ENCODE measurements at regions not wholly inside any gene's neighbourhood (a gene's known extent, or its start where the extent isn't known, plus 50 kb on each side); places are given as distances from the start of the nearest gene placed in this dataset.

DNA sequence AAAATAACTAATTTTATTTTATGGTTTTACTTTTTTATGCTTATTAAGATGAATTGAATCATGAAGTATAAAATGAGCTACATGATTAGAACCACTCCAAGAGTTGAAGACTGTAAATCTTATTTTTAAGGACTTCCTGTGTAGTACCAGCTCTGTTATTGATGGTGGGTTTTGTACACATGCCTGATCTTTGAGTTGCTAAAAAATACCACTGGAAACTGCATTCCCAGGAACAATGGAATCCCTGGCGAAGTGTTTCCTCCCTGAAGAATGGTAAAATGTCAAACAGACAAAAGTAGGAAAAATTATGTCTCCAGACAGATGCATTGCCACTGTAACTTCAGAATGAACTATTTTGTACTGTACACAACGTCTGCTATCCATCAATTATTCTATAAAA lies 935.4 kb upstream of the TENM3 start:
- Histone ChIP-seq H3K4me1 (replicated peaks in 1 of 2) (peaks cover 4 to 13% of the 10 kb centered on the region in 2 donors), H3K4me3 (no peak overlapping the region), H3K27ac (no peak overlapping the region)
- ATAC-seq (replicated peaks in 6 of 8): peak in 2 of 8 experiments; percentile 33 to 77
- in situ Hi-C loops (cut with MboI; ENCODE audit: low pct_unique_long_range_greater_than_20kb in 2 of 9, low sequenced_read_pairs in 9 of 9, unreplicated experiment in 9 of 9): loop anchor here in 2 of 9 experiments (25.0 kb wide), 2 partner anchors 229 to 504 kb away; no protein-coding TSS in a partner anchor
- WGBS, 10 experiments: 0 to 51% (median 22%) methylated on average over 1 to 2 of the region's 2 CpGs; no CpG with 5 or more reads in 1 of the 10 experiments

DNA sequence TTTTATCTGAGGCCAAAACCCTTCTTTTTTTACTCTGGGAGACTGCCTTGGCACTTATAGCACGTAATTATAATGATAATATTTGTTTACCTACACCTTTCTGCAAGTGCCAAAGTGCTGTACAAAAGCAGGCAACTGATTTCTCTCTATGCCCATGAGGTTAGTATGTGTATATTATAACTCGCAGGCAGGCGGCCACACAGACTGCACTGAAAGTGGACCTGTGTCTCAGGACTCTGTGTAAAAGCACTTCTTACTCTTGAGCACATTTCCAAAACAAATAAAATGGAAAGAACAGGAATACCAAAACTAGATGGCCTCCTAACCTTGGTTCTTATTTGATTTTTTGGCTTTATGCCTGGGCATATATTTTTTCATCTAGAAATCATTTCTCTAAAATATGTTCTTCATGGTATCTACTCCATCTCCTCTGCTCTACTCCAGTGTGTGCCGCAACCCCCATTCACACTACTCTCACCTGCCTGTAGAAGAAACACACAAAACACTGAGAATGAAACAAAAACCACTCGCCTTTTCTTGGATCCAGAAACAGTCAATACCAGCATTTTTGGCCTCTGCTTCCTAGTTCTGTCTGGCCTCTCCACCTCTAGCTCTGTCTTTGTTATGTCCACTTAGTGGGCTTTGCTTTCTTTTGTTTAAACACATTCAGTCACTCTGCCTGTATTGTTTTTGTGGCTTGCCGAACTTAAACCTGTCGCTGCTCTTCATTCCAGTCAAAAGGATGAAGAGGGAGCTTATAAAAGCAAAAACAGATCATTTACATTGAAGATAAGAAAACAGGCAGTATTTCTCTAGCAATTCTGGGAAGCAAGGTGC lies 934.5 kb upstream of the TENM3 start:
- Histone ChIP-seq H3K4me1 (replicated peaks in 1 of 2) (peaks cover 4 to 13% of the 10 kb centered on the region in 2 donors), H3K27ac (no peak overlapping the region), H3K4me3 (no peak overlapping the region)
- 5 to 100% (median 66%) methylated on average over 1 to 7 of the region's 7 CpGs; no CpG with 5 or more reads in 1 of the 10 experiments for WGBS, 10 experiments
- in situ Hi-C loops (cut with MboI; ENCODE audit: low pct_unique_long_range_greater_than_20kb in 2 of 9, low sequenced_read_pairs in 9 of 9, unreplicated experiment in 9 of 9): loop anchor here in 2 of 9 experiments (25.0 kb wide), 2 partner anchors 229 to 504 kb away; no protein-coding TSS in a partner anchor
- peak in 1 of 8 experiments; percentile 17 for ATAC-seq (replicated peaks in 6 of 8)

DNA sequence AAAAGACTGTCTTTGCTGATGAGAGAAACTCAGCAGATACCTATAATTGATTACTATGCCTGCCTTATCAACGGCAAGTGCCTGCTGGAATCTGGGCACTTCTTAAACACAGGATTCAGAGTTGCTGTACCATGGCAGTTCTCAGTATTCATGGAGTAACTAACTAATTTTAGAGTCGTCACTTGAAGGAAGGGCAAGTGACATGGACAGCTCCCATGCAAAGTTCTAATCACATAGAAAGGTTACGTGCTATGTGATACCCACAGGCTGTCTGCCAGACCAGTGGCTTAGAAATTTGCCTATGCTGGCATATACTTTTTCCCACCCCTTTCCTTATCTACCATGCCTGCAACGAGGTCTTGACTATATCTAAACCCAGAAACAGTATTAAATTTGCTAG lies 931.1 kb upstream of the TENM3 start:
- in situ Hi-C loops (cut with MboI; ENCODE audit: low pct_unique_long_range_greater_than_20kb in 2 of 9, low sequenced_read_pairs in 9 of 9, unreplicated experiment in 9 of 9): loop anchor here in 2 of 9 experiments (25.0 kb wide), 2 partner anchors 225 to 500 kb away; no protein-coding TSS in a partner anchor
- WGBS, 10 experiments: 0 to 100% (median 72%) methylated on average over 1 to 4 of the region's 4 CpGs; no CpG with 5 or more reads in 2 of the 10 experiments
- no peak for ATAC-seq (replicated peaks in 6 of 8)
- H3K4me3 ChIP-seq: no peak overlapping the region
- peaks cover 4 to 13% of the 10 kb centered on the region in 2 donors for H3K4me1 ChIP-seq (replicated peaks in 1 of 2)
- no peak overlapping the region for H3K27ac ChIP-seq

DNA sequence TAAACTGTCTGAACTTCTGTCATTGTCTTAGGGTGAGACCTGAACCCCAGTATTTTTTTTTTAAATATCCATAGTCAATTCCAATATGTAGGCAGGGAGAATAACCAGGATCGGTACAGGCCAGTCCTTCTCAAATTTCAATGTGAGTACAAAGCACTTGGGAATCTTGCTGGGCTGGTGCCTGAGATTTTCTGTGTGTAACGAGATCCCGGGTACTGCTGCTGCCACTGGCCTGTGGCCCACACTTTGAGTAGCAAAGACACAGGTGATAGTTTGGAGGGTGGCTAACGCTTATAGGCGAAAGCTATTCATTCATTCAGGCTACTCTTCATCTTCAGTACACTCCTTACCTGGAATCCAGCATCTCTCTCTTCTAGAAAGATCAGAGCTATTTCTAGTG lies 923.6 kb upstream of the TENM3 start:
- in situ Hi-C loops (cut with MboI; ENCODE audit: low pct_unique_long_range_greater_than_20kb in 2 of 9, low sequenced_read_pairs in 9 of 9, unreplicated experiment in 9 of 9): loop anchor here in 2 of 9 experiments (25.0 kb wide), 2 partner anchors 218 to 493 kb away; no protein-coding TSS in a partner anchor
- H3K27ac ChIP-seq: no peak overlapping the region
- ATAC-seq (replicated peaks in 6 of 8): no peak

DNA sequence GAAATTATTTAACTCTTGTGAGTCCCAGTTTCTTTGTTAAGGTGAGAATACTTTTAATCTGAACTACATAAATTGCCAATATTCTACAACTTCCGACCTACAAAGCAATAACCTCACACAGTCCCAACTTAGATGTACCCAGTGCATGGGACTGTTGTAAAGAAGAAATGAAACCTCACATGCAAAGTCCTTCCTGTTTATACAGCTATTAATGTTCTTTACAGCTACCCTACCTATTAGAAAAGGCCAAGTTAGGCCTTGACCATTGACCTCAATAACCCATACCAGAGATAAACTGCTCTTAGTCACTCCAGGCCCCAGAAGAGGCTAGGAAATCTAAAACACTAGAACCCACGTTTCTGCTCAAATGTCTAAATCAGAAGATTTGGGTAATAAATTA lies 920.1 kb upstream of the TENM3 start:
- 0 to 94% (median 83%) methylated on average over 1 to 2 of the region's 2 CpGs; no CpG with 5 or more reads in 1 of the 10 experiments for WGBS, 10 experiments
- Histone ChIP-seq H3K4me3 (no peak overlapping the region), H3K27ac (no peak overlapping the region), H3K4me1 (replicated peaks in 1 of 2) (no peaks in the 10 kb centered on the region)
- ATAC-seq (replicated peaks in 6 of 8): no peak
- in situ Hi-C loops (cut with MboI; ENCODE audit: low pct_unique_long_range_greater_than_20kb in 2 of 9, low sequenced_read_pairs in 9 of 9, unreplicated experiment in 9 of 9): loop anchor here in 2 of 9 experiments (25.0 kb wide), 2 partner anchors 214 to 489 kb away; no protein-coding TSS in a partner anchor

More for the DNA sequence above, 923.6 kb upstream of the TENM3 start:
- 0 to 66% (median 42%) methylated on average over 1 to 5 of the region's 5 CpGs; no CpG with 5 or more reads in 1 of the 10 experiments for WGBS, 10 experiments
- no peaks in the 10 kb centered on the region for H3K4me1 ChIP-seq (replicated peaks in 1 of 2)
- no peak overlapping the region for H3K4me3 ChIP-seq

DNA sequence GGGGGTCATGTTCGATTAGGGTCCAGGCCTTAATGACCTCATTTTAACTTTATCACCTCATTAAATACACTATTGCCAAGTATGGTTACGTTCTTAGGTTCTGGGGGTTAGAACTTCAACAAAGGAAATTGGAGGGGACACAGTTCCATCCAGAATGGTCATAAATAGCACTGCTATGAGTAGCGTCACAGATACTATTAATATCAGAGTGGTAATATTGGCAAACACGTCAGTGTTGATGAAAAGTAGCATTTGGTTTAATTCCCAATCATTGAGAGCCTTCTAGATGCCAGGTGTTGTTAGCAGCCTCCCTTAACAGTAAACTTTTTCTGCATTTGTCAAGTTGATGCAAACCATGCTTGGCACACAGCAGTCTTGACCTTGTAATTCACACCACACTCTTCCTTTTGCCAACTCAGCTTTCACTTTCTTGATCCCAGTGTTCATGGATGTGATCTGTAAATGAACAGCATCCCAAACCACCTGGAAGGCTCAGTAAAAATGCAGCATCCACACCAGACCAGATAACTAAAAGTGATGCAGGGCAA lies 912.5 kb upstream of the TENM3 start:
- Histone ChIP-seq H3K4me1 (replicated peaks in 1 of 2) (peaks cover 0 to 3% of the 10 kb centered on the region in 2 donors), H3K27ac (no peak overlapping the region), H3K4me3 (no peak overlapping the region)
- peak in 1 of 8 experiments; percentile 49 for ATAC-seq (replicated peaks in 6 of 8)
- in situ Hi-C loops (cut with MboI; ENCODE audit: low pct_unique_long_range_greater_than_20kb in 2 of 9, low sequenced_read_pairs in 9 of 9, unreplicated experiment in 9 of 9): no loop called here
- WGBS, 10 experiments: 3 to 100% (median 75%) methylated on average over 1 to 4 of the region's 4 CpGs

DNA sequence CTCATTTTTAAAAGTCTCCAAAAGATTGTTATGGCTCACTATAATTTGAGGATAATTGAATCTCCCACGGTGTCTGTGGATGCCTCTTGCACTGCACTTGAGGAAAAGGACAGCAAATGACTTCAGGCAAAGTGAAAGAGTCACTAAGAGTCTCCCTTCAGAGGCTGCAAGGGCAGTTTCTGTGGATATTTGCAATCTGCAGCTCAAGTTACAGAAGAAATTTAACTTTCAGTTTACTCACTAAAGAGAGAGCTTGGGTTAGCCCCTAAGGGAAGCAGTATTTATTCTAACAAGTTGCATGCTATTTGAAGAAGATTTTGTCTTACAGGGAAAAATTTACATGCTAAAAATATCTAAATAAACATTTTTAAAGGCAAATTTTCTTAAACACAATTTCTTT lies 912.0 kb upstream of the TENM3 start:
- peak in 3 of 8 experiments; percentile 47 to 91 (median 62) for ATAC-seq (replicated peaks in 6 of 8)
- 0 to 75% (median 20%) methylated on average over 1 of the region's 1 CpG; no CpG with 5 or more reads in 5 of the 10 experiments for WGBS, 10 experiments

DNA sequence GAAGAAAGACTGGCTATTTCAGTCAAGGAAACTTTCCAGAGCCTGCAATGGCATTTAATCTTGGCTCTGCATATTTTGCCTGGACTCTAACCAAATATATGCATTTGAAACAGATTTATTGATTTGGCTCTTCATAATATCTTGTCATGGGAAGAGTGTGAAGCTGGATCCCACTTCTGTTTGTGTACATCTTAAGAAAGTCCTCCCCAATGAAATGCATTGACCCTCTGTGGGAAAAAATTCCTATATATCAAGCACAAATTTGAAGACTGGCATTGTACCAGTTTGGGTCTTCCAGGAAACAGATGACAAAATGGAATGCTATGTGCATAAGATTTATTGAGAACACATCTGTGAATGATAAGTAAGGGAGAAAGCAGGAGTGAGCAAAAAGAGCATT lies 897.3 kb upstream of the TENM3 start:
- H3K27ac ChIP-seq: no peak overlapping the region
- H3K4me1 ChIP-seq (replicated peaks in 1 of 2): peaks cover 0 to 6% of the 10 kb centered on the region in 2 donors
- ATAC-seq (replicated peaks in 6 of 8): peak in 3 of 8 experiments; percentile 35 to 60 (median 43)
- no peak overlapping the region for H3K4me3 ChIP-seq
- in situ Hi-C loops (cut with MboI; ENCODE audit: low pct_unique_long_range_greater_than_20kb in 2 of 9, low sequenced_read_pairs in 9 of 9, unreplicated experiment in 9 of 9): no loop called here

More for the DNA sequence above, 912.0 kb upstream of the TENM3 start:
- in situ Hi-C loops (cut with MboI; ENCODE audit: low pct_unique_long_range_greater_than_20kb in 2 of 9, low sequenced_read_pairs in 9 of 9, unreplicated experiment in 9 of 9): no loop called here
- H3K4me1 ChIP-seq (replicated peaks in 1 of 2): peaks cover 0 to 3% of the 10 kb centered on the region in 2 donors
- H3K4me3 ChIP-seq: no peak overlapping the region
- no peak overlapping the region for H3K27ac ChIP-seq

DNA sequence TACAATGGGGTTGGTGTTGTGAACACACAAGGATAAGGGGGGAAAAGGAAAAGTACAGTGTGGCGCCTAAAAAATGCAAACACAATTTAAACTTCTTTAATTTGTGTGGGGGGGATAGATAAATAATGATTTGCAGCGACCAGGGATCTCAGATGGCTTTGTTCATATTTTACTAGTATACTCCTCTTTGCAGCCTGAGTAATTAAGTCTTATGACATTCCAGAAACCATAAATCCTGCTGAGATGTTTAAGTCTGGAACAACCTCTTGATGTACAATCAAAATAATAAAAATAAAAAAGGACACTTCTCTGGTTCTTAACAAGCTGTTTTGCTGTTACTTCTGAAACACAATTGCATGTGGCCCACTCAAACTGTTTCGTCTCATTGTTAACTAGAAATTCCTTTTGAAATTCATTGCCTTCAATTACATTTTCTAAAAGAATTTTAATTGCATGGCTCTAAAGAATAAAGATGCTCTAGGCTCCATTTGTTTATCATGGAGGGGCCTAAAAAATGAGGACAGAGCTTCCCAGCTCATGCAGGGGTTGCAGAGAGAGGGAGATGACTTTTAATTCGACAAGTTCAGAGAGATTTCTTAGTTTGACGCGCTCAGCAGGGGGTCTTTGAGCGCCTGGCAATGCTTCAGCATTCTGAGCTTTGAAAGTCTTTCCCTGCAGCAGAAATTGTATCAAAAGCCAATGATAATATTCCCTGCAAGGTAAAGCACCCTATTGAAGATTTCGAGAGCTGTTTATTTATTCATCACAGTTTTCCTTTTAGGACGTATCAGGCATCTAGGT lies 892.4 kb upstream of the TENM3 start:
- ATAC-seq (replicated peaks in 6 of 8): peak in 2 of 8 experiments; percentile 34 to 41
- H3K4me1 ChIP-seq (replicated peaks in 1 of 2): peaks cover 0 to 15% of the 10 kb centered on the region in 2 donors
- 4 to 94% (median 39%) methylated on average over 1 to 9 of the region's 9 CpGs for WGBS, 10 experiments
- no peak overlapping the region for H3K4me3 ChIP-seq
- in situ Hi-C loops (cut with MboI; ENCODE audit: low pct_unique_long_range_greater_than_20kb in 2 of 9, low sequenced_read_pairs in 9 of 9, unreplicated experiment in 9 of 9): no loop called here
- no peak overlapping the region for H3K27ac ChIP-seq

DNA sequence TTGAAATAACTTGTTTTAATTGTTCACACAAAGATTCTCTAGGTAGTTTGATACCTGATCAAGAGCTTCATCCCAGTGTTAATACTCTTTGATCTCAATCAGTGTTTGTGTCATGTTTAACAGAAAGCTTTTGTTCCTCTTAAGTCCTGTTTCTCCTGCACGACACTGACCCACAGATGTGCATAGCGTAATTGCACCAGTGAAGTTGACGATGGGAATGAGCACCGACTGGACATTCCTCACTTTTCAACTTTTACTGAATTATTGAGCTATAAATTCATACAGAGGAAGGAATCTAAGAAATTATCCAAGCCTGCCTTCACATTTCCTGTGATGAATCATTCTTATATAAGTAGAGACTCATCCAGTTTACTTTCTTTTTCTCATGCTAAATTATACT lies 878.7 kb upstream of the TENM3 start:
- no peak overlapping the region for H3K27ac ChIP-seq
- no peak overlapping the region for H3K4me3 ChIP-seq
- WGBS, 10 experiments: 0 to 100% (median 60%) methylated on average over 1 to 4 of the region's 4 CpGs
- H3K4me1 ChIP-seq (replicated peaks in 1 of 2): peaks cover 4 to 6% of the 10 kb centered on the region in 2 donors
- ATAC-seq (replicated peaks in 6 of 8): peak in 1 of 8 experiments; percentile 35
- in situ Hi-C loops (cut with MboI; ENCODE audit: low pct_unique_long_range_greater_than_20kb in 2 of 9, low sequenced_read_pairs in 9 of 9, unreplicated experiment in 9 of 9): no loop called here

DNA sequence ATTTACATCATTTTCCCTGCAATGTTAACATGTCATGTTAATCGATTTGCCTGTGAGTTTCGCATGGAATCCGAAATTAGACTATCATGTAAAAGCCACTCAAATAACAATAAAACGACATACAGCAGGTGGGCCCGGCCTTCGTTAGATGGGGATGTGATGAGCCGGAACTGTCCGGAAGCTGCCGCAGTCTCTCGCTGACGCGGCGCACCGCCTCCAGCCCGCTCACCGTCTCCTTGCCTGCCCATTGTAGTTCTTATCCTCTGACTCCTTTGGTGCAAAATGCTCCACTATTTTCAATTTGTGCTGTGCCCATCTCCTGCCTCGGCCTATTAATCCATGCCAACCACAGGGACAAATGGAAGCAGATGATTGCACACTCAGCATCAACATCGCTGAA lies 877.5 kb upstream of the TENM3 start:
- ATAC-seq (replicated peaks in 6 of 8): no peak
- Histone ChIP-seq H3K27ac (no peak overlapping the region), H3K4me1 (replicated peaks in 1 of 2) (peaks cover 4 to 6% of the 10 kb centered on the region in 2 donors), H3K4me3 (no peak overlapping the region)
- 39 to 98% (median 94%) methylated on average over 3 to 18 of the region's 18 CpGs; no CpG with 5 or more reads in 1 of the 10 experiments for WGBS, 10 experiments
- in situ Hi-C loops (cut with MboI; ENCODE audit: low pct_unique_long_range_greater_than_20kb in 2 of 9, low sequenced_read_pairs in 9 of 9, unreplicated experiment in 9 of 9): no loop called here

DNA sequence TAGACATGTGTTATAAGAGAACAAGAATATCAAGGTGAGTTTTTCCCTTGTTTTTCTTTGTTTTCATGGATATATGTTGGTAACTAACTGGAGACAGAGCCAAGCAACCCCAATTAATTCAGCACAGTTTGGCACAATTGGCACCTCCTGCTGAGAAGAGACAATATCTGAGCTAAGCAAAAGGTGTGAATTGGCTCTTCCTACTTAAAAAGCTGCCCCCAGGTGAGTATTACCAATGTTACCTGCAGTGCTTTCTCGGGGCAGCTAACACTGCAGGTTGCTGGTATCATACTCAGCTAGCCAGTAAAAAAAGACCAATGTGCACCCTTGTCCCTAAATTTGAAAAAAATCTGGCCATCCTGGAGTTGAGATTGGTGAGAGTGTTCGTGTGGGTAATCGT lies 871.2 kb upstream of the TENM3 start:
- Histone ChIP-seq H3K4me3 (no peak overlapping the region), H3K27ac (no peak overlapping the region), H3K4me1 (replicated peaks in 1 of 2) (no peaks in the 10 kb centered on the region)
- ATAC-seq (replicated peaks in 6 of 8): no peak
- 8 to 100% (median 88%) methylated on average over 1 to 3 of the region's 3 CpGs; no CpG with 5 or more reads in 3 of the 10 experiments for WGBS, 10 experiments
- in situ Hi-C loops (cut with MboI; ENCODE audit: low pct_unique_long_range_greater_than_20kb in 2 of 9, low sequenced_read_pairs in 9 of 9, unreplicated experiment in 9 of 9): no loop called here
